SK-N-SH treated with all-trans-retinoic acid at 6 μM for 48 hours (cell line): ENCODE measurements at regions not wholly inside any gene's neighbourhood (a gene's known extent, or its start where the extent isn't known, plus 50 kb on each side); places are given as distances from the start of the nearest gene placed in this dataset.

Source experiments
- ARNTL ChIP-seq: fragments of 450-650 bp; formaldehyde crosslinking; IDR thresholded peaks from 2 replicates; pipeline ENCODE4 v1.5.0; 2020; ENCODE audit warnings: low read depth, mild to moderate bottlenecking, moderate library complexity, borderline replicate concordance
- PATZ1 ChIP-seq: fragments of 250-450 bp; sonication (Bioruptor Pico); IDR thresholded peaks from 2 replicates; pipeline ENCODE4 v1.8.0; 2020; ENCODE audit warnings: mild to moderate bottlenecking, moderate library complexity, borderline replicate concordance
- TOX ChIP-seq: fragments of 250-450 bp; sonication (Bioruptor Pico); IDR thresholded peaks from 2 replicates; pipeline ENCODE4 v1.8.0; 2021; ENCODE audit warnings: mild to moderate bottlenecking, moderate library complexity, borderline replicate concordance
- ZC3H10 ChIP-seq: fragments of 250-450 bp; sonication (Bioruptor Pico); IDR thresholded peaks from 2 replicates; pipeline ENCODE4 v1.5.1; 2021; ENCODE audit warnings: mild to moderate bottlenecking, moderate library complexity

GRCh38 chr2:199147216-199147615, 310.5 kb downstream of the SATB2 start:
- TF ChIP-seq TOX (CRISPR knock-in tag) (no peak), ARNTL (CRISPR knock-in tag) (no peak), PATZ1 (CRISPR knock-in tag) (no peak), ZC3H10 (no peak)
